Loucy (cell line): ENCODE measurements at regions not wholly inside any gene's neighbourhood (a gene's known extent, or its start where the extent isn't known, plus 50 kb on each side); places are given as distances from the start of the nearest gene placed in this dataset.

Source experiments
- H2AFZ ChIP-seq: fragments of 200-600 bp; sonication (generic); 2 replicates; pipeline ENCODE4 v1.6.0; 2016; ENCODE audit warnings: antibody characterized with exemption, mild to moderate bottlenecking, low read length, moderate library complexity
- H3F3A ChIP-seq: fragments of 200-600 bp; 2 replicates; pipeline ENCODE4 v1.6.0; 2016; ENCODE audit warnings: antibody characterized with exemption, low read depth, mild to moderate bottlenecking
- H3K27me3 ChIP-seq: fragments of 200-600 bp; sonication (generic); 2 replicates; pipeline ENCODE4 v1.6.1; 2014; ENCODE audit warnings: low read length, mild to moderate bottlenecking; ENCODE audit not compliant: insufficient read depth, poor library complexity, severe bottlenecking
- H3K36me3 ChIP-seq: fragments of 200-600 bp; sonication (generic); 2 replicates; pipeline ENCODE4 v1.6.1; 2016; ENCODE audit warnings: low read length; ENCODE audit not compliant: insufficient read depth
- H3K4me1 ChIP-seq: fragments of 200-600 bp; sonication (generic); 2 replicates; pipeline ENCODE4 v1.5.1; 2014; ENCODE audit warnings: low read length, mild to moderate bottlenecking; ENCODE audit not compliant: insufficient read depth, poor library complexity, severe bottlenecking
- H3K4me2 ChIP-seq: fragments of 200-600 bp; sonication (generic); 2 replicates; pipeline ENCODE4 v1.6.0; 2014; ENCODE audit warnings: antibody characterized with exemption, low read length, low read depth, mild to moderate bottlenecking; ENCODE audit not compliant: poor library complexity, severe bottlenecking
- H3K4me3 ChIP-seq: fragments of 200-600 bp; sonication (generic); 2 replicates; pipeline ENCODE4 v1.5.1; 2014; ENCODE audit warnings: low read length, mild to moderate bottlenecking, mixed read lengths; ENCODE audit not compliant: poor library complexity, severe bottlenecking
- H3K79me2 ChIP-seq: fragments of 200-600 bp; sonication (generic); 2 replicates; pipeline ENCODE4 v1.6.1; 2014; ENCODE audit warnings: low read length; ENCODE audit not compliant: insufficient read depth
- H3K9ac ChIP-seq: fragments of 200-600 bp; sonication (generic); 2 replicates; pipeline ENCODE4 v1.6.0; 2014; ENCODE audit warnings: mild to moderate bottlenecking, low read depth, low read length, moderate library complexity; ENCODE audit not compliant: poor library complexity, severe bottlenecking
- H3K9me2 ChIP-seq: fragments of 200-600 bp; sonication (generic); replicated peaks from 2 replicates; pipeline ENCODE4 v1.6.1; 2016; ENCODE audit warnings: low read depth, low read length, mixed read lengths
- H3K9me3 ChIP-seq: fragments of 200-600 bp; sonication (generic); 2 replicates; pipeline ENCODE4 v1.6.1; 2014; ENCODE audit warnings: mild to moderate bottlenecking, antibody characterized with exemption, low read length, low read depth; ENCODE audit not compliant: insufficient read depth
- H4K20me1 ChIP-seq: fragments of 200-600 bp; sonication (generic); 2 replicates; pipeline ENCODE4 v1.6.0; 2014; ENCODE audit warnings: antibody characterized with exemption, low read length, mild to moderate bottlenecking; ENCODE audit not compliant: insufficient read depth, poor library complexity, severe bottlenecking
- EZH2phosphoT487 ChIP-seq: fragments of 200-600 bp; IDR thresholded peaks from 2 replicates; pipeline ENCODE4 v1.6.1; 2018; ENCODE audit warnings: antibody characterized with exemption, mild to moderate bottlenecking, moderate library complexity, borderline replicate concordance
- TF ChIP-seq, protein P1 (sequence below): fragments of 200-600 bp; sonication (generic); conservative IDR thresholded peaks from 2 replicates; pipeline ENCODE4 v1.5.1; 2014; ENCODE audit warnings: mild to moderate bottlenecking, antibody characterized with exemption, low read length

DNA sequence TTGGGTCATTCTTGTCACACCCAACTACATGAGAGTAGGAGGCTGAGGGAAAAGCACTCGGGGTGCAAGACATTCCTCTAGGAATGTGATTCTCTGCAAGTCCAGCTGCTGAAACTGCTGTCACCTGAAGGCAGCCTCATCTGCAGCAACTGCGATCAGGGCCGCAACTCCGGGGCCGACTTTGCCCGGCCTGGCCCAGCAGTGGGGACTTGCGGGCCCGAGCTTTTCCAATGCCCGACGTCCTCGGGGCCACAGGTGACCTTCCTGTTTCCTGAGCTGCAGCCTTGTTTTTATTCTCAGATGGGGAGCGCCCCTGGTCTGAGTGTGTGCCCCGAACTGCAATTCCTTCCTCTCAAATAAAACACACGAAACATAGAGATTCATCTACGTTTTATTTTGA lies 104.7 kb upstream of the NKX1-1 start:
- H3K9ac ChIP-seq = no peak overlapping the region
- no peaks in the 10 kb centered on the region for H3K4me1 ChIP-seq

DNA sequence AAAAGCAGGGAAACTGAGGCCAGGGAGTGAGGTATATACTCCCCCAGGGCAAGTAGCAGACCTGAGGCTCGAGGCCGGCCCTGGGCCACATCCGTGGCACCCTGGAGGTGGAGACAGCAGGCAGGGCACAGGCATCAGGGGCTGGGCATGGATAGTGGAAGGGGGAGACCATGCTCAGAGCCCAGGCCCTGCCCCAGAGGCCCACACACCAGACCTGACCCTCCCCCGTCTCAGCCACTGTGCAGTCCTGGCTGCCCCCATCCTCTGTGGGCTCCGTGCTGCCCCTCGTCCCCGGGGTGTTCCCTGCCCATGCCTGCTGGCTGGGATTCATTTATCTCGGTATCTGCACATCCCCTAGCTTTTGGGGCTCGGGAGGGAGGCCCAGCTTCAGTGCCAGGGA lies 103.1 kb upstream of the NKX1-1 start:
- Histone ChIP-seq H3K27me3 (no peaks in the 10 kb centered on the region), H3K4me3 (no peak overlapping the region), H3K36me3 (no peaks in the 10 kb centered on the region), H2AFZ (no peak overlapping the region), H3F3A (no peaks in the 10 kb centered on the region), H3K9me2 (no peaks in the 10 kb centered on the region), H3K79me2 (no peaks in the 10 kb centered on the region), H3K9ac (no peak overlapping the region), H3K9me3 (peaks cover 10% of the 10 kb centered on the region; the same call in 1 of the 2 replicates), H3K4me1 (no peaks in the 10 kb centered on the region), H3K4me2 (no peak overlapping the region), H4K20me1 (no peaks in the 10 kb centered on the region)
- TF ChIP-seq EZH2phosphoT487 = no peak
- TF ChIP-seq, protein P1, sequence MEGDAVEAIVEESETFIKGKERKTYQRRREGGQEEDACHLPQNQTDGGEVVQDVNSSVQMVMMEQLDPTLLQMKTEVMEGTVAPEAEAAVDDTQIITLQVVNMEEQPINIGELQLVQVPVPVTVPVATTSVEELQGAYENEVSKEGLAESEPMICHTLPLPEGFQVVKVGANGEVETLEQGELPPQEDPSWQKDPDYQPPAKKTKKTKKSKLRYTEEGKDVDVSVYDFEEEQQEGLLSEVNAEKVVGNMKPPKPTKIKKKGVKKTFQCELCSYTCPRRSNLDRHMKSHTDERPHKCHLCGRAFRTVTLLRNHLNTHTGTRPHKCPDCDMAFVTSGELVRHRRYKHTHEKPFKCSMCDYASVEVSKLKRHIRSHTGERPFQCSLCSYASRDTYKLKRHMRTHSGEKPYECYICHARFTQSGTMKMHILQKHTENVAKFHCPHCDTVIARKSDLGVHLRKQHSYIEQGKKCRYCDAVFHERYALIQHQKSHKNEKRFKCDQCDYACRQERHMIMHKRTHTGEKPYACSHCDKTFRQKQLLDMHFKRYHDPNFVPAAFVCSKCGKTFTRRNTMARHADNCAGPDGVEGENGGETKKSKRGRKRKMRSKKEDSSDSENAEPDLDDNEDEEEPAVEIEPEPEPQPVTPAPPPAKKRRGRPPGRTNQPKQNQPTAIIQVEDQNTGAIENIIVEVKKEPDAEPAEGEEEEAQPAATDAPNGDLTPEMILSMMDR = no peak

More for the DNA sequence above, 104.7 kb upstream of the NKX1-1 start:
- Histone ChIP-seq H3F3A (no peaks in the 10 kb centered on the region), H3K4me3 (no peak overlapping the region), H3K9me2 (no peaks in the 10 kb centered on the region), H3K27me3 (no peaks in the 10 kb centered on the region), H3K36me3 (no peaks in the 10 kb centered on the region), H2AFZ (no peak overlapping the region), H3K79me2 (no peaks in the 10 kb centered on the region), H3K4me2 (no peak overlapping the region), H3K9me3 (peaks cover 10% of the 10 kb centered on the region; the same call in 1 of the 2 replicates), H4K20me1 (no peaks in the 10 kb centered on the region)
- no peak for TF ChIP-seq EZH2phosphoT487
- TF ChIP-seq, protein P1 = no peak

DNA sequence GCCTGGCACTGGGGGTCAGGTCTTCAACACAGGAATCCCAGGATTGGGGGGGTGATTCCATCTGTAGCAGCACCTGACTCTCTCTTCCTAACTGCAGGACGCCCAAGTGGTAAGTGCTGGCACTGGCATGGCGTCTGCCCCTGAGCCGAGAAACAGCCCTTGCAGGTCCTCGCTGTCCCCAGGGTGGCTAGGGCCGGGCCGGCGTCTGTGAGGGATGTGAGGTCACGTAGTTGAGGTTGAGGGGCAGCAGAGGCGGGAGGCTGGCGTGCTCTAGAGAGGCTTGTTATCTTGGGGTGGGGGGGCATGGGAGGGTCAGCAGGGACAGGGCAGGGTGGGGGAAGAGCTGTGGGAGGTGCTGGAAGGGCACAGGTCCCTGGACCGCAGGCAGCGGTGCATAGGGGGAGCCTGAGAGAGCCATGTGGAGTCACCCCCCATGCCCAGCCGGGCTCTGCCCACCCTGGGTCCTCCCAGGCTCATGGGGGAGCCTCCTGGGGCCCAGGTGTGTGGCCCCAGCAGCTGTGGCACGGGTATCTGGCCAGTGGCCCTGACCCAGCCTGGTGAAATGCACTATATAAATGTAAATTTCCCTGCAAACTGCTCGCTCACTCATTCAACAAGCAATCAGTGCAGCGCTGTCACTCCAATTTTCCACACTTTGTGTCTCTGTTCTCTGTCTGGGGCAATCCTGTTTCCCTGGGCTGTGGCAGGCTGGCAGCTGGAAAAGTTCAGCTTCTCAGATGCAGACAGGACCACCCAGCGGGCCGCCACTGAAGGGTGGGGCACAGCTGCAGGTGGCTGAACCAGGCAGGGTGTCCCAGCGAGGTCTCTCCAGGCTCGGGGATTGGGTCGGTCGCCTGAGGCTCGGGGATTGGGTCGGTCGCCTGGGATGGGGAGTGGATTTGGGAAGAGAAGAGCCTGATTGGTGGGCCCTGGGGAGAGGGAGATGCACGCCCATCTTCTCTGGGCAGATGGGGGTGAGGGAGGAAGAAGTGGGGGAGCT lies 102.2 kb upstream of the NKX1-1 start:
- H3K27me3 ChIP-seq = no peaks in the 10 kb centered on the region
- H3K4me3 ChIP-seq = no peak overlapping the region
- H3K9me2 ChIP-seq = no peaks in the 10 kb centered on the region
- no peak overlapping the region for H3K9ac ChIP-seq
- H3K4me1 ChIP-seq = no peaks in the 10 kb centered on the region
- H3K9me3 ChIP-seq = peaks cover 6% of the 10 kb centered on the region; the same call in 1 of the 2 replicates
- no peak for TF ChIP-seq EZH2phosphoT487
- TF ChIP-seq, protein P1 = no peak
- H3K36me3 ChIP-seq = no peaks in the 10 kb centered on the region
- no peak overlapping the region for H2AFZ ChIP-seq
- no peaks in the 10 kb centered on the region for H4K20me1 ChIP-seq
- H3F3A ChIP-seq = no peaks in the 10 kb centered on the region
- no peak overlapping the region for H3K4me2 ChIP-seq
- H3K79me2 ChIP-seq = no peaks in the 10 kb centered on the region
